ENCODE measurements at regions not wholly inside any gene's neighbourhood (a gene's known extent, or its start where the extent isn't known, plus 50 kb on each side); places are given as distances from the start of the nearest gene placed in this dataset.

DNA sequence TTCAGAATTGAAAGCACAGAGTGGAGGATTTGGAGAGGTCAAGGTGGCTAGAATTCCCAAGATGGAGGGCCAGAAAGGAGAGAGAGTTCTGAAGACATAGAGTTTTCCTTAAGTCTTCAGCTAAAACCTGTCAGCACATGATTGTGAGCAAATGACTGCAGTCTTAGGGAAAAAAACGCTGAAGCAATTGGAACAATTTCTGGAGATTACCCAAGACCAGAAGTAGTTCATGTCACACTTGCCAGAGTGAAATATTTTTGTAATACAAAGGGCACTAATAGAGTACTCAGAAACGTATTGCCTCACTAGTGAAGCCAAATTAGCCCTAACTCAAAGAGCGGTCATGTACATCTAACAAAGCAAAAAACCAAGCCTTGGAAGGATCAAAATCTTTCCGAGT, 541.3 kb upstream of the MARCKS start:
- H3K27me3 Mint-ChIP-seq, result no peaks in the 10 kb centered on the region
- CTCF ChIA-PET, result no interaction called here

GRCh38 chr6:113317442-113317841, 539.7 kb upstream of the MARCKS start:
- CTCF ChIA-PET, result no interaction called here
- no peak for ATAC-seq
- Mint-ChIP-seq H3K27me3 (no peaks in the 10 kb centered on the region), H3K4me1 (no peaks in the 10 kb centered on the region), H3K4me3 (no peak overlapping the region), H3K27ac (no peak overlapping the region), H3K36me3 (no peaks in the 10 kb centered on the region), H3K9me3 (ENCODE audit: low read depth) (no peaks in the 10 kb centered on the region)
- no peak for DNase-seq

More for the DNA sequence above, 541.3 kb upstream of the MARCKS start:
- no peak for ATAC-seq
- DNase-seq, result no peak
- H3K27ac Mint-ChIP-seq, result no peak overlapping the region
- no peaks in the 10 kb centered on the region for H3K36me3 Mint-ChIP-seq
- no peak overlapping the region for H3K4me3 Mint-ChIP-seq
- no peaks in the 10 kb centered on the region for H3K4me1 Mint-ChIP-seq
- H3K9me3 Mint-ChIP-seq (ENCODE audit: low read depth), result no peaks in the 10 kb centered on the region

- DNase-seq (no peak), ATAC-seq (no peak)
- Mint-ChIP-seq H3K9me3 (ENCODE audit: low read depth) (no peaks in the 10 kb centered on the region), H3K4me3 (no peak overlapping the region), H3K27me3 (no peaks in the 10 kb centered on the region), H3K36me3 (no peaks in the 10 kb centered on the region), H3K4me1 (no peaks in the 10 kb centered on the region), H3K27ac (no peak overlapping the region)
- CTCF ChIA-PET, result no interaction called here
Measured at GRCh38 chr6:113317891-113318574, 539.1 kb upstream of the MARCKS start.

GRCh38 chr6:113318575-113318917, 538.6 kb upstream of the MARCKS start:
- Mint-ChIP-seq H3K36me3 (no peaks in the 10 kb centered on the region), H3K27me3 (no peaks in the 10 kb centered on the region), H3K9me3 (ENCODE audit: low read depth) (no peaks in the 10 kb centered on the region), H3K4me1 (no peaks in the 10 kb centered on the region), H3K27ac (no peak overlapping the region), H3K4me3 (no peak overlapping the region)
- CTCF ChIA-PET, result no interaction called here
- DNase-seq (no peak), ATAC-seq (no peak)

GRCh38 chr6:113320653-113321052, 536.5 kb upstream of the MARCKS start:
- Mint-ChIP-seq H3K27ac (no peak overlapping the region), H3K27me3 (no peaks in the 10 kb centered on the region), H3K4me3 (no peak overlapping the region), H3K9me3 (ENCODE audit: low read depth) (no peaks in the 10 kb centered on the region), H3K4me1 (no peaks in the 10 kb centered on the region), H3K36me3 (no peaks in the 10 kb centered on the region)
- ATAC-seq, result no peak
- CTCF ChIA-PET, result no interaction called here
- DNase-seq, result no peak

GRCh38 chr6:113326781-113327180, 530.4 kb upstream of the MARCKS start:
- H3K27ac Mint-ChIP-seq, result no peak overlapping the region
- CTCF ChIA-PET, result no interaction called here
- no peak overlapping the region for H3K4me3 Mint-ChIP-seq
- no peaks in the 10 kb centered on the region for H3K4me1 Mint-ChIP-seq
- H3K27me3 Mint-ChIP-seq, result no peaks in the 10 kb centered on the region
- no peaks in the 10 kb centered on the region for H3K36me3 Mint-ChIP-seq
- H3K9me3 Mint-ChIP-seq (ENCODE audit: low read depth), result no peaks in the 10 kb centered on the region
- no peak for DNase-seq
- no peak for ATAC-seq

DNA sequence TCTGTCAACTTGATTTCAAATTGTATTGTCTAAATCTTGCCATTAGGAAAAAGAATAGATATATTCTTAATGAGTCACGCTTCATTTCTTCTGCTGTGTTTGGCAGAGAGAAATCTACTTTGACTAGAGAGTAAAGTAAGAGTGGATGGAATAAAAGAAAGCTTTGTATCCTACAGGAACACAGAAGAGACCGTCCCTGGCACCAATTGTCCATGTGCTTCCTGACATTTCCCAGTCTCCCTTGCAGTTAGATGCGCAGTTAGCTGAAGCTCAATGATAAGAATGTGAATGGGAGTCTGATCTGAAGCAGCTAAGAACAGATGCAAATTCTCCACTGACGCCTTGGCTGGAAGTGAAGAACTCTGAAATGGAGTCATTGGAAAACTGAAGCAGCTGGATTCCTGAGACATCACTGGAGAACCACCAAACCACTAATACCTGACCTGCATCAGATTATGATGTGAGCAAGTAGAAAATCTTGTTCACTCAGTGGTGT, 528.2 kb upstream of the MARCKS start:
- H3K27ac Mint-ChIP-seq, result no peak overlapping the region
- CTCF ChIA-PET, result interaction anchor here (0.6 kb wide), 1 partner anchor 11 kb away, joined by 3 read pairs; no protein-coding TSS in a partner anchor
- no peak for ATAC-seq

GRCh38 chr6:113329942-113330635, 527.1 kb upstream of the MARCKS start:
- Mint-ChIP-seq H3K36me3 (no peaks in the 10 kb centered on the region), H3K4me1 (no peaks in the 10 kb centered on the region), H3K4me3 (no peak overlapping the region), H3K27ac (no peak overlapping the region), H3K27me3 (no peaks in the 10 kb centered on the region), H3K9me3 (ENCODE audit: low read depth) (no peaks in the 10 kb centered on the region)
- no peak for ATAC-seq
- DNase-seq, result no peak
- CTCF ChIA-PET, result no interaction called here

More for the DNA sequence above, 528.2 kb upstream of the MARCKS start:
- H3K9me3 Mint-ChIP-seq (ENCODE audit: low read depth), result no peaks in the 10 kb centered on the region
- H3K4me3 Mint-ChIP-seq, result no peak overlapping the region
- no peaks in the 10 kb centered on the region for H3K27me3 Mint-ChIP-seq
- no peaks in the 10 kb centered on the region for H3K4me1 Mint-ChIP-seq
- DNase-seq, result no peak
- no peaks in the 10 kb centered on the region for H3K36me3 Mint-ChIP-seq

DNA sequence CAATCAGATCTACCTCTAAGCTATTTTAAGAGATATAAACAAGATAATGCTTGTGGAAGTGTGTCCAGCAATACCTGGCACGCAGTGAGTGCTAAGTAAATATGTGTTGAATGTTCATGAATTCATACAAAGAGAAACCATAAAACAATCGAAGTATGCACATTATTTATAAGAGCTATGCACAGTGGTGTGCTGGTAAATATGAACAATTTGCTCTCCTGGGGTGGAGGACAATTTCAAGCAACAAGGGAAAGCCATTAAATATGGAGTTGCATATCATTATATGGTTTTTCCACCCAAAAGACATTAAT, 526.6 kb upstream of the MARCKS start:
- H3K27ac Mint-ChIP-seq, result no peak overlapping the region
- CTCF ChIA-PET, result no interaction called here
- no peaks in the 10 kb centered on the region for H3K4me1 Mint-ChIP-seq
- no peaks in the 10 kb centered on the region for H3K36me3 Mint-ChIP-seq
- DNase-seq, result no peak
- no peak for ATAC-seq
- no peaks in the 10 kb centered on the region for H3K9me3 Mint-ChIP-seq (ENCODE audit: low read depth)
- H3K4me3 Mint-ChIP-seq, result no peak overlapping the region
- H3K27me3 Mint-ChIP-seq, result no peaks in the 10 kb centered on the region

DNA sequence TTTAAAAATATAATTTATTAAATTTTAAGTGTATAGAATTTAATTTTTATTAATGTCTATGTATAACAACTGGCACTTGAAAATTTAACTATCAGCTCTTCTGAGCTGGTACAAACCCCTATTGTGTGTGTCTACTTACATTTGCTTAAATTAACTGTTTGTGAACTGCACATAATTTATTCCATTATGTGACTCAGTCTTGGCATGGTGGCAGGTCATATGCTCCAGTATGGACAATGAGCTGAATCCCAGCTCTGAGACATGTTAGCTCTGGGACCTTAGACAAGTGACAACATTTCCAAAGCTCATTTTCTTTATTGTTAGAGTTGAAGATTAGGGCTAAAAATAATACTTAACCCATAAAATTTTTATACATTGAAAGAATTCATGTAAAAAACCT, 526.1 kb upstream of the MARCKS start:
- H3K9me3 Mint-ChIP-seq (ENCODE audit: low read depth), result no peaks in the 10 kb centered on the region
- CTCF ChIA-PET, result no interaction called here
- DNase-seq, result no peak
- no peaks in the 10 kb centered on the region for H3K36me3 Mint-ChIP-seq
- H3K4me3 Mint-ChIP-seq, result no peak overlapping the region
- H3K4me1 Mint-ChIP-seq, result no peaks in the 10 kb centered on the region
- H3K27ac Mint-ChIP-seq, result no peak overlapping the region
- H3K27me3 Mint-ChIP-seq, result no peaks in the 10 kb centered on the region
- ATAC-seq, result no peak

DNA sequence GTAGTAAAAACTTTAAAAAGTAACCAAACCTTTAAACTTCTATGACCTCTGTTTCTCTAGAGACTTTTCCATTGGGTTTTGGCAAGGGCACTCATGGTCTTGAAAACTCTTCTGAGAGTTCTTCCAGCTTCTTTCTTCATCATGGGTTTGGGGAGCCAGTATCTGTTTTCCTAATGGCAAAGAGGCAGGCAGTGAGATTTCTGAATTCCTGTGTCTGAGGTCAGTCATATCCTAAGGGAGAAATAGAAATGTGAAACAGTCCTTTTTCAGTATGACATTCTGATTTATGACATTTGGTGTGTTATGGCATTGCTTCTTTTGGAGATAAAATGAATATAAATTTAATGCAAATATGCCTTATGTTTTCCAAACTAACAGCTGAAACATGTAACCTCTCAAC, 518.5 kb upstream of the MARCKS start:
- Mint-ChIP-seq H3K36me3 (no peaks in the 10 kb centered on the region), H3K4me3 (no peak overlapping the region), H3K27me3 (no peaks in the 10 kb centered on the region), H3K27ac (no peak overlapping the region), H3K9me3 (ENCODE audit: low read depth) (no peaks in the 10 kb centered on the region), H3K4me1 (no peaks in the 10 kb centered on the region)
- CTCF ChIA-PET, result no interaction called here
- DNase-seq, result no peak
- ATAC-seq, result no peak

- no peak overlapping the region for H3K27ac Mint-ChIP-seq
- H3K4me1 Mint-ChIP-seq, result no peaks in the 10 kb centered on the region
- DNase-seq (no peak), ATAC-seq (no peak)
- no peaks in the 10 kb centered on the region for H3K27me3 Mint-ChIP-seq
- H3K9me3 Mint-ChIP-seq (ENCODE audit: low read depth), result no peaks in the 10 kb centered on the region
- H3K4me3 Mint-ChIP-seq, result no peak overlapping the region
- H3K36me3 Mint-ChIP-seq, result no peaks in the 10 kb centered on the region
- CTCF ChIA-PET, result no interaction called here
Measured at GRCh38 chr6:113339209-113339608, 517.9 kb upstream of the MARCKS start.

- Mint-ChIP-seq H3K27ac (no peak overlapping the region), H3K9me3 (ENCODE audit: low read depth) (no peaks in the 10 kb centered on the region), H3K4me1 (no peaks in the 10 kb centered on the region), H3K27me3 (no peaks in the 10 kb centered on the region), H3K4me3 (no peak overlapping the region), H3K36me3 (no peaks in the 10 kb centered on the region)
- no peak for DNase-seq
- ATAC-seq, result no peak
- CTCF ChIA-PET, result interaction anchor here (0.6 kb wide), 1 partner anchor 11 kb away, joined by 3 read pairs; no protein-coding TSS in a partner anchor
Measured at GRCh38 chr6:113340371-113340770, 516.8 kb upstream of the MARCKS start.

DNA sequence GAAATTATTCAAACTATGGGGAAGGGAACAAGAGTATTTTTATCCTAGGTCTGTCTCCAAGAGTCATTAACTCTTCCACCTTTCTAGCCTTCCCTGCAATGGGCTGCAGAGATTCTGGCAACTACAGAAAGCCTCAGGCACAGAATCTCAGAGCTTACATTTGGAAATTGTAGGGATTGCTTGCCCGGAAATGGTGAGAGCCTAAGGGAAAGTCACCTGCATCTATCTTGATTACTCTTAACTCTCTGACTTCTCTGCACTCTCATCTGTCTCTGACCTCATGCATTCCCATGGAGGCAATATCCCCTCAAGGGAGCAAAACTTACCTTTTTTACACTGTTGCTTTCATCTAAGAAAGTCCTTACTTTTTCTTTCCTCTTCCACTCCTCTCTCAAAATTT, 513.2 kb upstream of the MARCKS start:
- Mint-ChIP-seq H3K4me3 (no peak overlapping the region), H3K4me1 (no peaks in the 10 kb centered on the region), H3K36me3 (no peaks in the 10 kb centered on the region), H3K27ac (no peak overlapping the region), H3K9me3 (ENCODE audit: low read depth) (no peaks in the 10 kb centered on the region), H3K27me3 (no peaks in the 10 kb centered on the region)
- CTCF ChIA-PET, result no interaction called here
- ATAC-seq (no peak), DNase-seq (no peak)
